Pancreas (tissue), 10 donors: ENCODE measurements at regions not wholly inside any gene's neighbourhood (a gene's known extent, or its start where the extent isn't known, plus 50 kb on each side); places are given as distances from the start of the nearest gene placed in this dataset.

ENCODE experiments used
- ATAC-seq, 4 donors: fragments of 200-7000 bp; cut with Tn5 transposase; one replicate each; pipeline versions ENCODE4 v1.8.0 to v1.9.1; 2020; ENCODE audit warnings: mild to moderate bottlenecking in 4 of 4, moderate library complexity in 4 of 4
- DNase-seq, 6 donors: peaks; one replicate each; pipeline ENCODE4 v3.0.0-alpha.2; 2020
- FAIRE-seq: peaks from 2 replicates; lab custom pipeline; 2012; peaks lifted over from hg19 to GRCh38; lab: Jason Lieb, UNC
- H3K27ac ChIP-seq, 4 donors: fragments of 200-600 bp; sonication (generic); 1 replicate in 3 of 4; 2 replicates in 1 of 4; pipeline versions ENCODE4 v1.5.0 to v1.8.0; 2020
- H3K27me3 ChIP-seq, 4 donors: fragments of 200-600 bp; one replicate each; pipeline ENCODE4 v1.8.0; 2021
- H3K36me3 ChIP-seq, 3 donors: fragments of 200-600 bp; sonication (generic) in 1 of 3; one replicate each; pipeline versions ENCODE4 v1.5.0 to v1.8.0; 2020 to 2021
- H3K4me1 ChIP-seq, 3 donors: fragments of 200-600 bp; one replicate each; pipeline ENCODE4 v1.8.0; 2021
- H3K4me3 ChIP-seq, 4 donors: fragments of 200-600 bp; sonication (generic) in 2 of 4; one replicate each; pipeline versions ENCODE4 v1.5.0 to v1.8.0; 2020 to 2021
- H3K9me3 ChIP-seq, 4 donors: fragments of 200-600 bp; one replicate each; pipeline ENCODE4 v1.8.0; 2021
- CTCF ChIP-seq, 4 donors: fragments of 200-600 bp; sonication (generic) in 3 of 4; IDR thresholded peaks; one replicate each; pipeline versions ENCODE4 v1.5.0 to v1.8.0; 2021; ENCODE audit warnings: antibody characterized with exemption in 4 of 4
- WGBS, 2 donors: extraction: QIAGEN DNeasy Blood & Tissue Kit; methylation state at CpG; one replicate each; pipeline ENCODE4 v1.1.7; 2013; 5-methylcytosine and 5-hydroxymethylcytosine counted together
- intact Hi-C, 3 donors: fragments of 100-400 bp; cut with DNase I; formaldehyde crosslinking; loops; one replicate each; pipeline versions ENCODE4 v1.11.1 to v1.14.2; 2022
- donor health status: healthy with polysubstance abuse.
- donor health status: DM: no; HTN: no; CAD: no; lungs with moderate emphysema.
- donor health status: DM: no; HTN: no; CAD: no.
- donor health status: control.
- donor health status: control.
- donor health status: Bipolar disorder and iron deficiency.
- donor health status: DM: yes; HTN: yes; CAD: no.
- donor health status: DM: no; HTN: no; CAD: no.
- donor health status: DM: no; HTN: no; CAD: no.
- donor health status: DM: yes; HTN: yes; CAD: no.

- WGBS, 2 donors, result 58 to 68% methylated on average over 3 of the region's 3 CpGs
- no peaks in the 10 kb centered on the region for H3K27me3 ChIP-seq
- ATAC-seq (no peak), DNase-seq (no peak), FAIRE-seq (no peak)
- intact Hi-C loops, result no loop called here
- no peak overlapping the region for H3K4me3 ChIP-seq
- H3K27ac ChIP-seq, result no peak overlapping the region
- no peaks in the 10 kb centered on the region for H3K9me3 ChIP-seq
- no peaks in the 10 kb centered on the region for H3K4me1 ChIP-seq
- TF ChIP-seq CTCF (IDR thresholded peaks at IDR 0.05), result no peak
- H3K36me3 ChIP-seq, result no peaks in the 10 kb centered on the region
Measured at GRCh38 chr2:48856657-48857056, 101.1 kb upstream of the LHCGR start.

- no peak overlapping the region for H3K4me3 ChIP-seq
- no peaks in the 10 kb centered on the region for H3K4me1 ChIP-seq
- no peaks in the 10 kb centered on the region for H3K27me3 ChIP-seq
- no peaks in the 10 kb centered on the region for H3K9me3 ChIP-seq
- H3K36me3 ChIP-seq, result no peaks in the 10 kb centered on the region
- 48 to 58% methylated on average over 4 of the region's 4 CpGs for WGBS, 2 donors
- TF ChIP-seq CTCF (IDR thresholded peaks at IDR 0.05), result no peak
- no peak for FAIRE-seq
- intact Hi-C loops, result no loop called here
- no peak for ATAC-seq
- H3K27ac ChIP-seq, result no peak overlapping the region
- DNase-seq, result no peak
Measured at GRCh38 chr2:48856144-48856543, 100.6 kb upstream of the LHCGR start.

- WGBS, 2 donors, result 85 to 88% methylated on average over 2 of the region's 2 CpGs
- intact Hi-C loops, result no loop called here
- Histone ChIP-seq H3K27ac (no peak overlapping the region), H3K4me1 (no peaks in the 10 kb centered on the region), H3K4me3 (no peak overlapping the region), H3K27me3 (no peaks in the 10 kb centered on the region), H3K9me3 (no peaks in the 10 kb centered on the region), H3K36me3 (no peaks in the 10 kb centered on the region)
- ATAC-seq (no peak), DNase-seq (no peak), FAIRE-seq (no peak)
- TF ChIP-seq CTCF (IDR thresholded peaks at IDR 0.05), result no peak
Measured at GRCh38 chr2:48855142-48855541, 99.6 kb upstream of the LHCGR start.

DNA sequence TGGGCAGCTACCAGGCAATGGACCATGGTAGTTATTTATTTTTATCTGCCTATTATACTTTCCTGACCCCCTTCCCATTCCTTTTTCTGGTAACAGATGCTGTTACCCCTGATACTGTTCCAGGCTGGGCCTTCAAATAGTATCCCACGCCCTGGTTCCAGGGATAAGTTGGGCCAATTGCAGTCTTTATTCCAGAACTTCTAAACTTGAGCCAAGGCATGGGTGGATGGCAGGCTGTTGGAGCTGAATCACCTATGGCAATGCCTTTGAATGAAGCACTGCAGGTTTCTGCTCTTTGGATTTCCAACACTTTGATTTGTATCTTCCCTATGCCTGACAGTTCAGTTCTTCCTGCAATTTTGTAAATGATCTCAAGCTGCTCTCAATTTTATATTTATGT is 99.2 kb upstream of the LHCGR start:
- Histone ChIP-seq H3K27ac (no peak overlapping the region), H3K4me1 (no peaks in the 10 kb centered on the region), H3K9me3 (no peaks in the 10 kb centered on the region), H3K36me3 (no peaks in the 10 kb centered on the region), H3K27me3 (no peaks in the 10 kb centered on the region), H3K4me3 (no peak overlapping the region)
- DNase-seq, result no peak
- TF ChIP-seq CTCF (IDR thresholded peaks at IDR 0.05), result no peak
- 47 to 59% methylated on average over 1 of the region's 1 CpG for WGBS, 2 donors
- intact Hi-C loops, result no loop called here
- no peak for ATAC-seq
- FAIRE-seq, result no peak

GRCh38 chr2:48852938-48853337 is 97.4 kb upstream of the LHCGR start:
- TF ChIP-seq CTCF (IDR thresholded peaks at IDR 0.05), result no peak
- H3K27me3 ChIP-seq, result no peaks in the 10 kb centered on the region
- WGBS, 2 donors, result 40 to 74% methylated on average over 1 of the region's 1 CpG

More at GRCh38 chr2:48852938-48853337, 97.4 kb upstream of the LHCGR start:
- no peak overlapping the region for H3K27ac ChIP-seq
- no peak for FAIRE-seq
- no peaks in the 10 kb centered on the region for H3K36me3 ChIP-seq
- H3K9me3 ChIP-seq, result no peaks in the 10 kb centered on the region
- H3K4me1 ChIP-seq, result no peaks in the 10 kb centered on the region
- DNase-seq, result no peak
- intact Hi-C loops, result no loop called here
- ATAC-seq, result no peak
- no peak overlapping the region for H3K4me3 ChIP-seq
